Uterus (tissue), 2 donors: ENCODE measurements at regions not wholly inside any gene's neighbourhood (a gene's known extent, or its start where the extent isn't known, plus 50 kb on each side); places are given as distances from the start of the nearest gene placed in this dataset.

Source experiments
- CTCF ChIP-seq, 4 experiments: fragments of 200-600 bp in 2 of 4; fragments of 450-650 bp in 2 of 4; sonication (generic) in 2 of 4; IDR thresholded peaks; one replicate each; pipeline ENCODE4 v1.5.1; 2016 to 2019; ENCODE audit warnings: antibody characterized with exemption in 4 of 4, mild to moderate bottlenecking in 2 of 4, moderate library complexity in 1 of 4
- POLR2A ChIP-seq, 2 donors: fragments of 450-650 bp; IDR thresholded peaks; one replicate each; pipeline ENCODE4 v1.6.1; 2016; ENCODE audit warnings: antibody characterized with exemption in 2 of 2, mild to moderate bottlenecking in 1 of 2, moderate library complexity in 1 of 2

- TF ChIP-seq CTCF (IDR thresholded peaks at IDR 0.05), result no peak
- no peak for TF ChIP-seq POLR2A (IDR thresholded peaks at IDR 0.05)
Observed at GRCh38 chr4:89664521-89664920, 172.4 kb downstream of the SNCA start.
